Neural cell (in vitro differentiated cells): ENCODE measurements at regions not wholly inside any gene's neighbourhood (a gene's known extent, or its start where the extent isn't known, plus 50 kb on each side); places are given as distances from the start of the nearest gene placed in this dataset.

ENCODE experiments used
- H2AFZ ChIP-seq: fragments of 200-600, 300-800 bp; sonication (generic), shearing (Covaris generic); 2 replicates; pipeline ENCODE4 v1.6.0; 2014; ENCODE audit warnings: low read depth, mild to moderate bottlenecking, antibody characterized with exemption, low read length, moderate library complexity
- H3F3A ChIP-seq: fragments of 200-600 bp; shearing (Covaris generic); 2 replicates; pipeline ENCODE4 v1.6.1; 2016; ENCODE audit warnings: mild to moderate bottlenecking, moderate library complexity, mixed read lengths, antibody characterized with exemption, low read length; ENCODE audit not compliant: insufficient read depth, poor library complexity, severe bottlenecking
- H3K27ac ChIP-seq: fragments of 200-600, 300-800 bp; sonication (generic), shearing (Covaris generic); 2 replicates; pipeline ENCODE4 v1.5.1; 2014; ENCODE audit warnings: mild to moderate bottlenecking, low read length, moderate library complexity
- H3K27me3 ChIP-seq: fragments of 300-800, 200-600 bp; sonication (generic), shearing (Covaris generic); 2 replicates; pipeline ENCODE4 v1.6.0; 2014; ENCODE audit warnings: mild to moderate bottlenecking, low read depth, low read length, moderate library complexity; ENCODE audit not compliant: insufficient read depth
- H3K36me3 ChIP-seq: fragments of 300-800, 200-600 bp; sonication (generic), shearing (Covaris generic); 2 replicates; pipeline ENCODE4 v1.5.1; 2014; ENCODE audit warnings: mild to moderate bottlenecking, antibody characterized with exemption, low read length, moderate library complexity; ENCODE audit not compliant: insufficient read depth
- H3K4me2 ChIP-seq: fragments of 300-800, 200-600 bp; sonication (generic), shearing (Covaris generic); 2 replicates; pipeline ENCODE4 v1.6.0; 2014; ENCODE audit warnings: mild to moderate bottlenecking, low read length
- H3K4me3 ChIP-seq: fragments of 300-800, 200-600 bp; sonication (generic), shearing (Covaris generic); 2 replicates; pipeline ENCODE4 v1.5.1; 2014; ENCODE audit warnings: mild to moderate bottlenecking, low read length, moderate library complexity
- H3K79me2 ChIP-seq: fragments of 200-600 bp; shearing (Covaris generic); replicated peaks from 2 replicates; pipeline ENCODE4 v1.6.0; 2014; ENCODE audit warnings: mild to moderate bottlenecking, low read length, moderate library complexity; ENCODE audit not compliant: insufficient read depth
- H3K9ac ChIP-seq: fragments of 300-800, 200-600 bp; sonication (generic), shearing (Covaris generic); 2 replicates; pipeline ENCODE4 v1.6.1; 2016; ENCODE audit warnings: mild to moderate bottlenecking, low read length, mixed read lengths
- H3K9me2 ChIP-seq: fragments of 200-600 bp; shearing (Covaris generic); 2 replicates; pipeline ENCODE4 v1.6.1; 2016; ENCODE audit warnings: mild to moderate bottlenecking, low read length, mixed read lengths; ENCODE audit not compliant: insufficient read depth
- H3K9me3 ChIP-seq: fragments of 200-600, 300-800 bp; sonication (generic), shearing (Covaris generic); 2 replicates; pipeline ENCODE4 v1.6.1; 2016; ENCODE audit warnings: mild to moderate bottlenecking, mixed run types, low read length, moderate library complexity, mixed read lengths
- H4K20me1 ChIP-seq: fragments of 200-600 bp; shearing (Covaris generic); 2 replicates; pipeline ENCODE4 v1.6.1; 2016; ENCODE audit warnings: mild to moderate bottlenecking, mixed run types; ENCODE audit not compliant: insufficient read depth
- EP300 ChIP-seq: fragments of 450-650 bp; conservative IDR thresholded peaks from 2 replicates; pipeline ENCODE4 v1.6.1; 2014; ENCODE audit warnings: antibody characterized with exemption, mild to moderate bottlenecking, moderate library complexity; ENCODE audit not compliant: poor library complexity, severe bottlenecking
- EZH2 ChIP-seq: fragments of 200-600, 300-800 bp; shearing (Covaris generic), sonication (generic); IDR thresholded peaks from 2 replicates; pipeline ENCODE4 v1.6.1; 2014; ENCODE audit warnings: antibody characterized with exemption, low read length, borderline replicate concordance, mild to moderate bottlenecking; ENCODE audit not compliant: insufficient read depth, poor library complexity, severe bottlenecking
- MXI1 ChIP-seq: fragments of 450-650 bp; conservative IDR thresholded peaks from 2 replicates; pipeline ENCODE4 v1.6.1; 2014; ENCODE audit warnings: antibody characterized with exemption, mild to moderate bottlenecking; ENCODE audit not compliant: poor library complexity, severe bottlenecking
- POLR2AphosphoS5 ChIP-seq: IDR thresholded peaks from 2 replicates; pipeline ENCODE4 v1.6.1; 2012
- RAD21 ChIP-seq: fragments of 450-650 bp; conservative IDR thresholded peaks from 2 replicates; pipeline ENCODE4 v1.6.1; 2014; ENCODE audit warnings: antibody characterized with exemption, mild to moderate bottlenecking, moderate library complexity
- REST ChIP-seq: IDR thresholded peaks from 2 replicates; pipeline ENCODE4 v1.6.1; 2012; ENCODE audit warnings: borderline replicate concordance
- SMC3 ChIP-seq: fragments of 450-650 bp; conservative IDR thresholded peaks from 2 replicates; pipeline ENCODE4 v1.6.1; 2014; ENCODE audit warnings: antibody characterized with exemption, mild to moderate bottlenecking, moderate library complexity; ENCODE audit not compliant: poor library complexity
- TAF1 ChIP-seq: IDR thresholded peaks from 2 replicates; pipeline ENCODE4 v1.6.1; 2012; ENCODE audit warnings: low read depth
- TF ChIP-seq, protein P1 (sequence below): fragments of 450-650 bp; IDR thresholded peaks from 2 replicates; pipeline ENCODE4 v1.5.1; 2014; ENCODE audit warnings: antibody characterized with exemption, mild to moderate bottlenecking, moderate library complexity; ENCODE audit not compliant: poor library complexity, severe bottlenecking

GRCh38 chr12:113537046-113537750, 65.5 kb upstream of the LHX5 start:
- no peaks in the 10 kb centered on the region for H3F3A ChIP-seq
- H3K9me3 ChIP-seq: no peaks in the 10 kb centered on the region
- TF ChIP-seq EP300 (peak; percentile 32), POLR2AphosphoS5 (peak; percentile 41), TAF1 (no peak), REST (peak; percentile 61)
- TF ChIP-seq, protein P1, sequence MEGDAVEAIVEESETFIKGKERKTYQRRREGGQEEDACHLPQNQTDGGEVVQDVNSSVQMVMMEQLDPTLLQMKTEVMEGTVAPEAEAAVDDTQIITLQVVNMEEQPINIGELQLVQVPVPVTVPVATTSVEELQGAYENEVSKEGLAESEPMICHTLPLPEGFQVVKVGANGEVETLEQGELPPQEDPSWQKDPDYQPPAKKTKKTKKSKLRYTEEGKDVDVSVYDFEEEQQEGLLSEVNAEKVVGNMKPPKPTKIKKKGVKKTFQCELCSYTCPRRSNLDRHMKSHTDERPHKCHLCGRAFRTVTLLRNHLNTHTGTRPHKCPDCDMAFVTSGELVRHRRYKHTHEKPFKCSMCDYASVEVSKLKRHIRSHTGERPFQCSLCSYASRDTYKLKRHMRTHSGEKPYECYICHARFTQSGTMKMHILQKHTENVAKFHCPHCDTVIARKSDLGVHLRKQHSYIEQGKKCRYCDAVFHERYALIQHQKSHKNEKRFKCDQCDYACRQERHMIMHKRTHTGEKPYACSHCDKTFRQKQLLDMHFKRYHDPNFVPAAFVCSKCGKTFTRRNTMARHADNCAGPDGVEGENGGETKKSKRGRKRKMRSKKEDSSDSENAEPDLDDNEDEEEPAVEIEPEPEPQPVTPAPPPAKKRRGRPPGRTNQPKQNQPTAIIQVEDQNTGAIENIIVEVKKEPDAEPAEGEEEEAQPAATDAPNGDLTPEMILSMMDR: no peak
- H3K27me3 ChIP-seq: no peaks in the 10 kb centered on the region
- H4K20me1 ChIP-seq: no peaks in the 10 kb centered on the region
- H3K9ac ChIP-seq: no peak overlapping the region
- no peak overlapping the region for H3K27ac ChIP-seq
- no peak overlapping the region for H2AFZ ChIP-seq
- no peaks in the 10 kb centered on the region for H3K9me2 ChIP-seq
- H3K4me3 ChIP-seq: no peak overlapping the region
- no peaks in the 10 kb centered on the region for H3K36me3 ChIP-seq
- no peaks in the 10 kb centered on the region for H3K79me2 ChIP-seq
- H3K4me2 ChIP-seq: no peak overlapping the region

DNA sequence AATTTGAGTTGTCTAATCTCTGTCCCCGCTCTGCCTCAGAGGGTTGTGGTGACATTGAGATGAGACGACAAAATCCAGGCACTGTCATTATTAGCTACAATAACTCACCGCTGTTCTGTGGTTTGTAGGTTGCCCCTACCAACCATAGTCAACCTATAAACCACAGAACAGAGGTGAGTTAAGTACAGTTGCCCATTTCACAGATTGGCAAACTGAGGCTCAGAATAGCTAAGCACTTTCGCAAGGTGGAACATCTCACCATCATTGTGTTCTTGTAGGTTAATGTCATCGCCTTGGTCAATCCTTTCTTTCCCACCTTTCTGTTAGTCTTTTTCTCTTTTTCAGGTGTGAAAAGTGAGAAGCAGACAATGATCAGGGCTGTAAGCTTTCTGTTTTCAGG, 63.4 kb upstream of the LHX5 start:
- Histone ChIP-seq H3K27me3 (no peaks in the 10 kb centered on the region), H3K79me2 (no peaks in the 10 kb centered on the region), H4K20me1 (no peaks in the 10 kb centered on the region), H3K4me3 (no peak overlapping the region), H3K36me3 (no peaks in the 10 kb centered on the region), H3K4me2 (no peak overlapping the region), H3F3A (no peaks in the 10 kb centered on the region), H3K9ac (no peak overlapping the region), H3K27ac (no peak overlapping the region), H3K9me2 (no peaks in the 10 kb centered on the region), H3K9me3 (no peaks in the 10 kb centered on the region), H2AFZ (no peak overlapping the region)
- no peak for TF ChIP-seq SMC3
- no peak for TF ChIP-seq EP300
- TF ChIP-seq POLR2AphosphoS5: no peak
- no peak for TF ChIP-seq RAD21
- TF ChIP-seq EZH2: no peak
- TF ChIP-seq REST: no peak
- no peak for TF ChIP-seq TAF1
- TF ChIP-seq, protein P1: no peak
- TF ChIP-seq MXI1: no peak
